ENCODE measurements at regions not wholly inside any gene's neighbourhood (a gene's known extent, or its start where the extent isn't known, plus 50 kb on each side); places are given as distances from the start of the nearest gene placed in this dataset.

DNA sequence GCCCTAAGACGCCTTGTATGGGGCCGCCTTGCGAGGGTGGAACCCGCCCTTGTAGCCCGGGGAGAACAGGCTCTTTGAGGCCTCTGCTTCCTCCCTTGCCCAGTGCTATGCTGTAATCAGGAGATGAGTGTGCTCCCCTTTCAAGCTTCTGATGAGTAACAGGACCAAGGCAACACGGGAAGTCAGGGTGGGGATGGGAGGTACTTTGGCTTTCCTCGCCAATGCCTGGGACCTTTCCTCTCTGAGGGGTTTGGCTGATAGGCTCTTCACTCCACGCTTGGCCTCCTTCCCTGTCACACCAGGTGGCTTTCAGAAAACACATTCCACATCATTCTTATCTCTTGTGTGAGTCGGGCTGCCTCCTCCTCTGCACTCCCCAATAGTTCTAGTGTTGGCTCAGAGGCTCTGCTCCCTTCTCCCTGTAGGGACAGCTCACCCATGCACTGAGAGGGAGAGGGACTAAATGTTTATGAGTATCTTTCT lies 223.7 kb upstream of the TRIB2 start:
- TF ChIP-seq, protein P1, sequence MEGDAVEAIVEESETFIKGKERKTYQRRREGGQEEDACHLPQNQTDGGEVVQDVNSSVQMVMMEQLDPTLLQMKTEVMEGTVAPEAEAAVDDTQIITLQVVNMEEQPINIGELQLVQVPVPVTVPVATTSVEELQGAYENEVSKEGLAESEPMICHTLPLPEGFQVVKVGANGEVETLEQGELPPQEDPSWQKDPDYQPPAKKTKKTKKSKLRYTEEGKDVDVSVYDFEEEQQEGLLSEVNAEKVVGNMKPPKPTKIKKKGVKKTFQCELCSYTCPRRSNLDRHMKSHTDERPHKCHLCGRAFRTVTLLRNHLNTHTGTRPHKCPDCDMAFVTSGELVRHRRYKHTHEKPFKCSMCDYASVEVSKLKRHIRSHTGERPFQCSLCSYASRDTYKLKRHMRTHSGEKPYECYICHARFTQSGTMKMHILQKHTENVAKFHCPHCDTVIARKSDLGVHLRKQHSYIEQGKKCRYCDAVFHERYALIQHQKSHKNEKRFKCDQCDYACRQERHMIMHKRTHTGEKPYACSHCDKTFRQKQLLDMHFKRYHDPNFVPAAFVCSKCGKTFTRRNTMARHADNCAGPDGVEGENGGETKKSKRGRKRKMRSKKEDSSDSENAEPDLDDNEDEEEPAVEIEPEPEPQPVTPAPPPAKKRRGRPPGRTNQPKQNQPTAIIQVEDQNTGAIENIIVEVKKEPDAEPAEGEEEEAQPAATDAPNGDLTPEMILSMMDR (IDR thresholded peaks at IDR 0.05; ENCODE audit: extremely low read depth in 1 of 2, insufficient read depth in 1 of 2, low read depth in 1 of 2, low read length in 2 of 2) = no peak
- TF ChIP-seq, protein P2, sequence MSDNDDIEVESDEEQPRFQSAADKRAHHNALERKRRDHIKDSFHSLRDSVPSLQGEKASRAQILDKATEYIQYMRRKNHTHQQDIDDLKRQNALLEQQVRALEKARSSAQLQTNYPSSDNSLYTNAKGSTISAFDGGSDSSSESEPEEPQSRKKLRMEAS (IDR thresholded peaks at IDR 0.05; ENCODE audit: insufficient read depth, insufficient read length) = no peak
- TF ChIP-seq JUN (IDR thresholded peaks at IDR 0.05; ENCODE audit: borderline replicate concordance, insufficient read depth, insufficient read length, low read depth) = no peak
- no peak for TF ChIP-seq POLR2A (IDR thresholded peaks at IDR 0.05; ENCODE audit: low read depth, low read length)
- no peak for TF ChIP-seq GATA2 (IDR thresholded peaks at IDR 0.05; ENCODE audit: insufficient read depth, insufficient read length, low read depth, low read length)
- no peak for TF ChIP-seq MYC (IDR thresholded peaks at IDR 0.05; ENCODE audit: low read depth, low read length)
- no peak for TF ChIP-seq POLR2AphosphoS5 (IDR thresholded peaks at IDR 0.05; ENCODE audit: insufficient read depth, low read depth, low read length)
- no peak for TF ChIP-seq FOS (IDR thresholded peaks at IDR 0.05; ENCODE audit: borderline replicate concordance, insufficient read depth, low read length)
- no peak for TF ChIP-seq EZH2 (IDR thresholded peaks at IDR 0.05; ENCODE audit: borderline replicate concordance, low read depth, low read length, severe bottlenecking)

All from endothelial cell of umbilical vein (primary cell).